IMR-90 (cell line): ENCODE measurements at regions not wholly inside any gene's neighbourhood (a gene's known extent, or its start where the extent isn't known, plus 50 kb on each side); places are given as distances from the start of the nearest gene placed in this dataset.

Experiments
- ATAC-seq: fragments of 200-7000 bp; cut with Tn5 transposase; 2 replicates; pipeline ENCODE4 v1.9.1; 2020; ENCODE audit warnings: low read depth, mild to moderate bottlenecking, moderate library complexity
- BruUV-seq: library from RNA; stranded (reverse); fragments of 400-500 nt; replicated peaks from 2 replicates; lab custom pipeline; 2021; lab: Mats Ljungman, UMichigan
- CTCF ChIA-PET: fragments of 300-600 bp; formaldehyde crosslinking; extraction: SDS; loops from one replicate; lab custom pipeline; 2021; ENCODE audit warnings: antibody characterized with exemption; lab: Yijun Ruan, JAX
- POLR2A ChIA-PET: fragments of 300-600 bp; sonication (Branson Sonifier 250); formaldehyde crosslinking; loops from one replicate; lab custom pipeline; 2022; ENCODE audit warnings: antibody characterized with exemption; ENCODE audit not compliant: unreplicated experiment; lab: Charles Lee
- DNase-seq: peaks from one replicate; pipeline ENCODE4 v3.0.0; 2013
- H2AFZ ChIP-seq: replicated peaks from 2 replicates; pipeline ENCODE3; 2013; ENCODE audit warnings: low read length, mild to moderate bottlenecking; ENCODE audit not compliant: poor library complexity
- H2AK5ac ChIP-seq: 2 replicates; pipeline ENCODE4 v1.6.1; 2013; ENCODE audit warnings: low read depth, low read length, inconsistent platforms
- H2AK9ac ChIP-seq: replicated peaks from 2 replicates; pipeline ENCODE3; 2013; ENCODE audit warnings: mild to moderate bottlenecking, low read depth, low read length, moderate library complexity; ENCODE audit not compliant: poor library complexity
- H2BK120ac ChIP-seq: 2 replicates; pipeline ENCODE4 v1.6.1; 2013; ENCODE audit warnings: low read depth, low read length, inconsistent platforms
- H2BK15ac ChIP-seq: 3 replicates; pipeline ENCODE4 v1.6.1; 2013; ENCODE audit warnings: low read depth, low read length, inconsistent platforms
- H2BK20ac ChIP-seq: 2 replicates; pipeline ENCODE4 v1.6.1; 2013; ENCODE audit warnings: low read depth, mild to moderate bottlenecking, inconsistent platforms, low read length, moderate library complexity
- H2BK5ac ChIP-seq: 2 replicates; pipeline ENCODE4 v1.6.1; 2013; ENCODE audit warnings: mild to moderate bottlenecking, low read depth, low read length, inconsistent platforms; ENCODE audit not compliant: poor library complexity, severe bottlenecking
- H3K14ac ChIP-seq: replicated peaks from 2 replicates; pipeline ENCODE4 v1.6.1; 2013; ENCODE audit warnings: low read depth, low read length, inconsistent platforms
- H3K18ac ChIP-seq: 2 replicates; pipeline ENCODE4 v1.6.1; 2013; ENCODE audit warnings: low read depth, low read length, control low read depth
- H3K23ac ChIP-seq: 2 replicates; pipeline ENCODE4 v1.6.1; 2013; ENCODE audit warnings: low read depth, low read length, inconsistent platforms
- H3K27ac ChIP-seq: 2 replicates; pipeline ENCODE4 v1.5.1; 2013; ENCODE audit warnings: mild to moderate bottlenecking, control low read depth, low read length; ENCODE audit not compliant: insufficient read depth
- H3K27me3 ChIP-seq: 2 replicates; pipeline ENCODE4 v1.6.1; 2013; ENCODE audit warnings: low read length; ENCODE audit not compliant: control insufficient read depth, insufficient read depth
- H3K36me3 ChIP-seq: 2 replicates; pipeline ENCODE4 v1.6.1; 2013; ENCODE audit warnings: low read length, mixed read lengths; ENCODE audit not compliant: control insufficient read depth, insufficient read depth
- H3K4ac ChIP-seq: 2 replicates; pipeline ENCODE4 v1.6.1; 2013; ENCODE audit warnings: low read depth, low read length, inconsistent platforms
- H3K4me1 ChIP-seq: 2 replicates; pipeline ENCODE4 v1.6.1; 2013; ENCODE audit warnings: low read length, mixed read lengths; ENCODE audit not compliant: control insufficient read depth, insufficient read depth
- H3K4me2 ChIP-seq: 2 replicates; pipeline ENCODE4 v1.6.1; 2013; ENCODE audit warnings: low read depth, mild to moderate bottlenecking, control low read depth, low read length, moderate library complexity
- H3K4me3 ChIP-seq: 2 replicates; pipeline ENCODE4 v1.5.1; 2013; ENCODE audit warnings: low read depth, mild to moderate bottlenecking, control low read depth, low read length, moderate library complexity; ENCODE audit not compliant: insufficient read depth
- H3K56ac ChIP-seq: 2 replicates; pipeline ENCODE4 v1.6.1; 2013; ENCODE audit warnings: low read length, inconsistent platforms; ENCODE audit not compliant: insufficient read depth; ENCODE audit errors: extremely low read depth
- H3K79me1 ChIP-seq, 2 experiments: 2 replicates each; pipeline ENCODE4 v1.6.1; 2013; ENCODE audit warnings: low read length in 2 of 2, inconsistent platforms in 1 of 2, low read depth in 1 of 2
- H3K9ac ChIP-seq: 2 replicates; pipeline ENCODE4 v1.6.1; 2013; ENCODE audit warnings: low read depth, low read length, control low read depth
- H3K9me1 ChIP-seq: 2 replicates; pipeline ENCODE4 v1.6.1; 2013; ENCODE audit warnings: low read length, inconsistent platforms; ENCODE audit not compliant: insufficient read depth
- H3K9me3 ChIP-seq: 2 replicates; pipeline ENCODE4 v1.6.1; 2013; ENCODE audit warnings: low read length; ENCODE audit not compliant: control insufficient read depth, insufficient read depth
- H4K20me1 ChIP-seq: 2 replicates; pipeline ENCODE4 v1.6.1; 2013; ENCODE audit warnings: low read length, inconsistent platforms; ENCODE audit not compliant: insufficient read depth
- H4K5ac ChIP-seq: 2 replicates; pipeline ENCODE4 v1.6.1; 2013; ENCODE audit warnings: mild to moderate bottlenecking, low read depth, low read length, control low read depth
- H4K8ac ChIP-seq, 2 experiments: 2 replicates each; pipeline ENCODE4 v1.6.1; 2013; ENCODE audit warnings: low read depth in 2 of 2, low read length in 2 of 2, control low read depth in 1 of 2, inconsistent platforms in 1 of 2
- H4K91ac ChIP-seq: 2 replicates; pipeline ENCODE4 v1.6.1; 2013; ENCODE audit warnings: low read depth, low read length, inconsistent platforms; ENCODE audit not compliant: insufficient read depth
- CHD1 ChIP-seq: IDR thresholded peaks from 2 replicates; pipeline ENCODE4 v1.6.1; 2012; ENCODE audit warnings: low read depth, low read length, improper control_type of control experiment
- MXI1 ChIP-seq: IDR thresholded peaks from 2 replicates; pipeline ENCODE4 v1.6.1; 2012; ENCODE audit warnings: low read depth, mild to moderate bottlenecking, low read length, moderate library complexity, borderline replicate concordance
- WGBS, 2 experiments: methylation state at CpG; one replicate each; pipeline versions ENCODE4 v1.1.5 to v1.1.7; 2013; ENCODE audit warnings: missing lambda C conversion rate in 2 of 2; ENCODE audit not compliant: insufficient read length in 1 of 2; ENCODE audit errors: extremely low coverage in 2 of 2; 5-methylcytosine and 5-hydroxymethylcytosine counted together
- dilution Hi-C: fragments of 300-500 bp; cut with HindIII; formaldehyde crosslinking; loops from one replicate; pipeline ENCODE4 v1.14.3; 2018; ENCODE audit warnings: low sequenced_read_pairs; ENCODE audit not compliant: unreplicated experiment
- in situ Hi-C: fragments of 300-500 bp; cut with MboI; formaldehyde crosslinking; loops from 3 replicates; pipeline ENCODE4 v1.14.3; 2019; ENCODE audit warnings: low sequenced_read_pairs, inconsistent platforms, mixed read lengths
- intact Hi-C: fragments of 100-400 bp; cut with micrococcal nuclease; formaldehyde crosslinking; loops from 2 replicates; pipeline ENCODE4 v1.10.0; 2022

DNA sequence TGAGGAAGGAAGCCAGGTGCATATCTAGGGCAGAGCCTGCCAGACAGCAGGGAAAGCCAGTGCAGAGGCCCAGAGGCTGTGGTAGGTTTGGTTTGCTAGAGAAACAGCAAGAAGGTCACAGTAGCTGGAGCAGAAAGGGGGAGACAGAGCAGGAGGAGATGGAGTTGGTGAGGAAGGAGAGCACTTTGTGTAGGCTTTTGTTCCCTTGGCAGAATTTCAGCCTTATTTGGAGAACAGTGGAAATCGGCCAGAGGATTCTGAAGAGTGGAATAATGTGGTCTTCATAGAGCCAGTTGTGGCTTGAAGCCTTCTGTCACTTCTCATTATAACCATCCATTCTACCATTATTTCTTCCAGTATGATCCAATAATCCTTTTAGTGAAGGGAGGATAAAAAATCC is 212.9 kb upstream of the FAR2 start:
- in situ Hi-C loops (no loop called here), dilution Hi-C loops (no loop called here), intact Hi-C loops (no loop called here)
- TF ChIP-seq CHD1 (no peak), MXI1 (no peak)
- H2BK120ac ChIP-seq: no peak overlapping the region
- no peaks in the 10 kb centered on the region for H3K36me3 ChIP-seq
- H4K20me1 ChIP-seq: no peaks in the 10 kb centered on the region
- H2AFZ ChIP-seq: peak overlapping the region; percentile 34
- peaks cover 11% of the 10 kb centered on the region for H3K4me1 ChIP-seq
- H3K4ac ChIP-seq: peak overlapping the region; percentile 17; the same call in 1 of the 2 replicates
- no peak overlapping the region for H3K56ac ChIP-seq
- BruUV-seq: no TSS peak
- H2BK5ac ChIP-seq: peak overlapping the region; percentile 27
- WGBS, 2 experiments: no CpG with 5 or more reads among the region's 1 CpG
- no peaks in the 10 kb centered on the region for H3K9me1 ChIP-seq
- H2BK20ac ChIP-seq: peak overlapping the region; percentile 55; the same call in 1 of the 2 replicates
- peak overlapping the region; percentile 84 for H4K5ac ChIP-seq
- H2AK9ac ChIP-seq: no peak overlapping the region
- POLR2A ChIA-PET: no interaction called here
- no peak overlapping the region for H3K27ac ChIP-seq
- H3K14ac ChIP-seq: no peak overlapping the region
- ATAC-seq (no peak), DNase-seq (no peak)
- CTCF ChIA-PET: no interaction called here
- no peak overlapping the region for H3K9ac ChIP-seq
- no peaks in the 10 kb centered on the region for H3K27me3 ChIP-seq
- H3K4me3 ChIP-seq: no peak overlapping the region
- no peak overlapping the region for H3K4me2 ChIP-seq
- 0 out of 2 replicates have a peak overlapping the region, but pooled peaks have one; percentile 9 for H4K91ac ChIP-seq
- no peaks in the 10 kb centered on the region for H3K79me1 ChIP-seq
- no peak overlapping the region for H2BK15ac ChIP-seq
- no peaks in the 10 kb centered on the region for H3K9me3 ChIP-seq
- no peak overlapping the region for H3K23ac ChIP-seq
- no peak overlapping the region; a peak in 1 of 4 replicates for H4K8ac ChIP-seq
- no peak overlapping the region for H2AK5ac ChIP-seq
- peak overlapping the region; percentile 86 for H3K18ac ChIP-seq
